Colonic mucosa (tissue), 4 donors: ENCODE measurements at regions not wholly inside any gene's neighbourhood (a gene's known extent, or its start where the extent isn't known, plus 50 kb on each side); places are given as distances from the start of the nearest gene placed in this dataset.

ENCODE experiments used
- DNase-seq: peaks from one replicate; pipeline ENCODE4 v3.0.0-alpha.2; 2020
- H3K27ac ChIP-seq: fragments of 200-600 bp; one replicate; pipeline ENCODE4 v1.8.0; 2021
- H3K27me3 ChIP-seq: fragments of 200-600 bp; one replicate; pipeline ENCODE4 v1.8.0; 2021
- H3K36me3 ChIP-seq: fragments of 200-600 bp; one replicate; pipeline ENCODE4 v1.8.0; 2021
- H3K4me1 ChIP-seq: fragments of 200-600 bp; one replicate; pipeline ENCODE4 v1.8.0; 2021; ENCODE audit warnings: mild to moderate bottlenecking
- H3K4me3 ChIP-seq: fragments of 200-600 bp; one replicate; pipeline ENCODE4 v1.8.0; 2021
- H3K9ac ChIP-seq, 2 donors: one replicate each; pipeline ENCODE4 v1.7.0; 2013; ENCODE audit warnings: control low read depth in 2 of 2, low read depth in 2 of 2, low read length in 2 of 2
- H3K9me3 ChIP-seq: fragments of 200-600 bp; one replicate; pipeline ENCODE4 v1.8.0; 2021
- CTCF ChIP-seq: fragments of 200-600 bp; IDR thresholded peaks from one replicate; pipeline ENCODE4 v1.8.0; 2022; ENCODE audit warnings: antibody characterized with exemption, mild to moderate bottlenecking
- intact Hi-C: fragments of 100-400 bp; cut with DNase I; formaldehyde crosslinking; loops from one replicate; pipeline ENCODE4 v1.14.1; 2022
- donor health status: healthy.
- donor health status: DM: no; HTN: no; CAD: no.
- donor health status: DM: no; HTN: no; CAD: no.

- Histone ChIP-seq H3K27ac (no peak overlapping the region), H3K4me1 (no peaks in the 10 kb centered on the region), H3K36me3 (no peaks in the 10 kb centered on the region), H3K4me3 (no peak overlapping the region), H3K27me3 (peaks cover 18% of the 10 kb centered on the region), H3K9me3 (no peaks in the 10 kb centered on the region), H3K9ac (no peak overlapping the region)
- no peak for DNase-seq
- intact Hi-C loops: no loop called here
- no peak for TF ChIP-seq CTCF
Measured at GRCh38 chr12:114483996-114484395, 78.1 kb upstream of the TBX5 start.

- peaks cover 27% of the 10 kb centered on the region for H3K27me3 ChIP-seq
- no peak overlapping the region for H3K27ac ChIP-seq
- no peak for TF ChIP-seq CTCF
- H3K4me3 ChIP-seq: no peak overlapping the region
- H3K36me3 ChIP-seq: no peaks in the 10 kb centered on the region
- intact Hi-C loops: no loop called here
- no peaks in the 10 kb centered on the region for H3K4me1 ChIP-seq
- H3K9ac ChIP-seq: no peak overlapping the region
- no peaks in the 10 kb centered on the region for H3K9me3 ChIP-seq
- DNase-seq: no peak
Measured at GRCh38 chr12:114481200-114481535, 75.2 kb upstream of the TBX5 start.

GRCh38 chr12:114480337-114481199 is 74.6 kb upstream of the TBX5 start:
- intact Hi-C loops: no loop called here
- Histone ChIP-seq H3K27me3 (peaks cover 27% of the 10 kb centered on the region), H3K4me1 (no peaks in the 10 kb centered on the region), H3K27ac (no peak overlapping the region), H3K9me3 (no peaks in the 10 kb centered on the region), H3K9ac (no peak overlapping the region), H3K36me3 (no peaks in the 10 kb centered on the region), H3K4me3 (no peak overlapping the region)
- TF ChIP-seq CTCF: no peak
- no peak for DNase-seq

GRCh38 chr12:114479831-114480230 is 73.9 kb upstream of the TBX5 start:
- Histone ChIP-seq H3K36me3 (no peaks in the 10 kb centered on the region), H3K4me1 (no peaks in the 10 kb centered on the region), H3K9me3 (no peaks in the 10 kb centered on the region), H3K27ac (no peak overlapping the region), H3K4me3 (no peak overlapping the region), H3K27me3 (peaks cover 27% of the 10 kb centered on the region), H3K9ac (no peak overlapping the region)
- no peak for TF ChIP-seq CTCF
- intact Hi-C loops: no loop called here
- no peak for DNase-seq

GRCh38 chr12:114478865-114479264 is 72.9 kb upstream of the TBX5 start:
- no peaks in the 10 kb centered on the region for H3K36me3 ChIP-seq
- H3K27ac ChIP-seq: no peak overlapping the region
- H3K9me3 ChIP-seq: no peaks in the 10 kb centered on the region
- intact Hi-C loops: no loop called here
- no peak for DNase-seq
- H3K9ac ChIP-seq: no peak overlapping the region
- no peaks in the 10 kb centered on the region for H3K4me1 ChIP-seq
- H3K27me3 ChIP-seq: peaks cover 27% of the 10 kb centered on the region
- no peak overlapping the region for H3K4me3 ChIP-seq
- TF ChIP-seq CTCF: no peak
